NCI-H2029 (cell line): ENCODE measurements at regions not wholly inside any gene's neighbourhood (a gene's known extent, or its start where the extent isn't known, plus 50 kb on each side); places are given as distances from the start of the nearest gene placed in this dataset.
"Not testable (repeated sequence)": the region's sequence is repeated elsewhere in the genome, so short reads cannot be mapped to it uniquely, and the experiment has no call there.

ENCODE experiments used
- DNase-seq: peaks from one replicate; lab custom pipeline; 2025; lab: John Stamatoyannopoulos, UW

DNA sequence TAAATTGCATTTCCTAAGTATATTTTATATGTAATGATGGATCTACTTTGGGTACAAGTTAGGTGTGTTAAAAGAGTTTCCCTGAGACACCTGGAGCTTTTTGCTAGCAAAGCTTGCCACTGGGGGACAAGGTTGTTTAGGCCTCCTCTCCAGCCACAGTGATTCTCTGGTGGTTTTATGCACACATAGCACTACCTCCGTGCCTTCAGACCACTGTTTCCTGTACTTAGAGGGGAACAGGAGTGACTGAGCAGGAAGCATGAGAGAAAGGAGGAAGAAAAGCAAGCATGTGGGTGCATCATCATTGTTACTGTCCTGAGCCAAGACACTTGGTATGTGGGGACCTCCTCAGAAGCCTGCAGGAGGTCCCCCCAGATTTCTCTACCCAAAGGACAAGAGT lies 272.1 kb downstream of the RASEF start:
- no peak for DNase-seq

- DNase-seq = no peak
These were observed 271.2 kb downstream of the RASEF start for GRCh38 chr9:82791692-82792091.

GRCh38 chr9:82797534-82797933 lies 265.4 kb downstream of the RASEF start:
- peak; percentile 78 for DNase-seq

DNA sequence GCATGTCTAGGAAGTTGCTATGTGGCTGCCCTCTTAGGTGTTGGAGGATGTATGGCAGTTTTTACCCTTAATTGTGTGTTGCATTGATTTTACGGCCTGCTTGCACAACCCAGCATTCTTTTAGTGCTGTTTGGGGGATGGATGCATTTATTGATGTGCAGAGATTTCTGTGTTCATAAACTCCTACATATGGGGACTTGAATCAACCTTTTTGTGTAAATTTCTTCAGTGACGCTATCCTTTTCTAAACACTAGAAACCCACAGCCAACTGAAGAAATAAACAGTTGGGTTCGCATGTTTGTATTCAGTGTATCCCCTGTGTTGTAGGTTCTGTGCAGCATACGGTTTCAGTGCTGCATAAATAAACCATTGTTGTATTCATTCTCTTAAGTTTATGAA lies 263.7 kb downstream of the RASEF start:
- no peak for DNase-seq

DNA sequence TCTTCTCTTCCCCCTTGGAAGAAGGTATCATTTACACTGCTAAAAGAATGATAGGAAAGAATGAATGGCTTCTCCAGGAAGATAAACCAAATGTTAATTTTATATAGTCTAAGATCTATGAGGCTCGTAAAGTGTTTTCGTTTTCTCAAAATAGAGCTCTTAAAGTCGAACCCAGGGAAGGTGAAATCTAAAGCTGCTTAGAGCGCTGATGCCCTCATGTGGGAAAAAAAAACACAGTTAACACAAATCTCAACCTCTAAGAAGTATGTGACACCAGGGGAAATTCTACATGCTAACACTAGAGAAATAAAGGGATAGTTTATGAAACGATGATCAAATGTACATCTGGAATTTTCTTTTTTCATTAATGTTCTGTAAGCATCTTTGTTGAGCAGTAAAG lies 257.9 kb downstream of the RASEF start:
- no peak for DNase-seq

DNA sequence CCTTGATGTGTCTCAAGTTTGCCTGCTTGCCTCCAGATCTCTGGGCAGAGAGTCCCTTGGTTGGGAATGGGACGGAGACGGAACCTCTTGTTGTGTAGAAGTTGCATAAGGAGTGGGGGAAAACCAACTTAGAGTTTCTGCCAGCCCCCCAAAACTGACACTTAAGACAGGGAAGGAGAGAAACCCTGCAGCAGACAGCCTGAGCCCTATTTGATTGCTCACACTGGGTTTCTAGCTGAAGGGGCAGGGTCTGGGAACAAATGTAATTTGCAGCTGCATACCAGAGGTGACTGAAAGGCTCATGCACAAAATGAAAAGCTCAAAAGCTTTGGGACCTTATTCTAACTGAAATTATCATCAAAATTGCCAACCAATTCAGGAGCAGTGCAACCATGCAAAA lies 254.5 kb downstream of the RASEF start:
- DNase-seq = no peak

- DNase-seq = no peak
These were observed 252.0 kb downstream of the RASEF start for GRCh38 chr9:82810915-82811314.

DNA sequence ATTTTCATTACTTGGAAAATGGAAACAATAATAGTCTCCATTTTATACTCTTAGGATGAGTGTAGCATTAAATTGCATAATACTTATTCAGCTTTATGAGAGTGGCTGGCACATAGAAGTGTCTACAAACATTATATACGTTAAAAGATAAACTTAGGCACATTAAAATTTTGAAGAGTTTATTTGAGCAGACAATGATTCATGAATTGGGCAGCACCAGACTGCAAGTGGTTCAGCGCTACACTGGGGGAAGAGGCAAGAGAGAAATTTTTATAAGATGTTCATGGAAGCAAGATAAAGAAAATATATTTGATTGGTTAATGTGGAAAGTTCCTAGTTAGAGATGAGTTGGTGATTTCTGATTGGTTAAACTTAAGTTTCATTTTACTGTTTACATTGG lies 243.7 kb downstream of the RASEF start:
- no peak for DNase-seq

DNA sequence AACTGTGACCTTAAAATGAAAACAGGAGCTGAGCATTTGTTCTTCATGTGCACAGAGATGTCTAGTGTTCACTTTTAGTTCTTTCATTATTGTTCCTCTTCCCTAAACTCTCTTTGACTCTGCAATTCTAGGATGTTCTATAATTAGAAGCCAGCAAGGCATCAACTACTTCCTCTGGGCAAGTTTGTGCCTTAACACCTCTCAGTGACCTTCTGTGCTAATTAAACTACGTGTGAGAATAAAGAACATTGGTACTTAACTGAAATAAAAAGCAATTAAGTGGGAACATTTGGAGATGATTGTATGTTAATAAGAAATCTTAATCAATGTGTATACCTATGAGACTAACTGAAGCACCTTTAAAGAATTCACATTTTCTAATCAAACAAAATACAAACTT lies 242.8 kb downstream of the RASEF start:
- DNase-seq = no peak

DNA sequence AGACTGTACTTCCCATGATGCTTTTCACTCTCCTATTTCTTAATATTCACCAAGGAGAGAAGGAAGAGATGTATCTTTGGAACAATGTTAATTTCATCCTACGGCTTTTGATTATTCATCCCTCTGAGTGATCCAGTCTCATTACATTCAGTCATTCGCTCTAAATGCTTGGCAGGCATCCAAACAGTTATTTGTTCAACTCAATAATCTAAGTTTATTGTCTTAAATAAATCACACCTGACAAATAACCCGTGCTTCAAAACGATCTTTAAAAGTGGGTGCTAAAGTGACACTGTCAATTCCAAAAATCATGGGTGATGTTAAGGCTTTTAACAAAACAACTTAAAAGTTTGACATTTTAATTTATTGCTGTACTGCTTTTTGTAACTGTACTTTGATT lies 233.1 kb downstream of the RASEF start:
- no peak for DNase-seq

GRCh38 chr9:82865524-82865923 lies 197.4 kb downstream of the RASEF start:
- no peak for DNase-seq

GRCh38 chr9:82880336-82881050 lies 182.4 kb downstream of the RASEF start:
- no peak for DNase-seq

DNA sequence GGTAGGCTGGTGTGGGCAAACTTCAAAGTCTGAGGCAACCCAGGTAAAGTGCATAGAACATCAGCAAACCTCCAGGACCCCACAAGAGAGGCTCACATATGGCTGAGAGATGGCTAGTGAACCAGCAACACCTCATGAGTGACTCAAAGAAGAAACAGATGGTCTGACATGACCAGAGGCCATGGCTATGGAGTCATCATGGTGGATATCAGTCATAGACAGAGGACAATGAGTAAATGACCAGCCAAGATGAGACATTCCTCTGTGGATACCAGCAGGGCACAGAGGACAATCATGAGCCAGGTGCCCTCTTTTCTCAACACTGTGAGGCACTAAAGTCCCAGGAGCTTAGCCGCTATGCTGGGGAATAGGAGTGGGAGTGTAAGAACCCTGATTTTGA lies 180.8 kb downstream of the RASEF start:
- no peak for DNase-seq

DNA sequence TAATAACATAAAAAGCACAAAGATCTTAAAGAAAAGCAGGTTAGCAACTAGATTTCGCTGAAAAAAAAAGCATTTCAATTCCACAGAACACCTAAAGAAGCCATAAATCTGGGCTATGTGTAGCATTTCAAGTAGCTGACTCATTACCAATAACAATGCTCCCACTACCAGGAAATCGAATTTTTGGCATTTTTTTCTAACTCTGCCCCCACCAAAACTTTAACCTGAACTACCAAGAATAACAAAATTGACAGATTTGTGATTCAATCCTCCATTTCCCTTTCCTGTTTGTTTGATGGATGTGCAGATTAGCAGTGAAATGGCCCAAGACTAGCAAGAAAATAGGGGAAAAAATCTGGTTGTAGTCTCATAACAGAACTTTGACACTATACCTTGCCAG lies 180.2 kb downstream of the RASEF start:
- DNase-seq = no peak

DNA sequence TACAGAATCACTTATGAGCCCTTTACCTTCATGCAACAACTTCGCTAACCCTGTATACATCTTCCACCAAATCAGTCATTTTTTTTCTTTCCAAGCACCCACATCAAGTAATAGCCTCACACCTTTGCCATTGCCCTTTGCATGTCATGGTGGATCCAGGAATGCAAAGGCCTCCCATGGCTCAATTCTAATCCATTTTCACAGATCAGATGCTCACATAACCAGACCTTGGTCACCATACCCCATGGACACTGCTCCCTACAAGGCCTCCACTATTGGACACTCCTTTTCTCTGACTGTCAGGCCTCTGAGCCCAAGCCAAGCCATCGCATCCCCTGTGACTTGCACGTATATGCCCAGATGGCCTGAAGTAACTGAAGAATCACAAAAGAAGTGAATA lies 179.5 kb downstream of the RASEF start:
- DNase-seq = no peak

DNA sequence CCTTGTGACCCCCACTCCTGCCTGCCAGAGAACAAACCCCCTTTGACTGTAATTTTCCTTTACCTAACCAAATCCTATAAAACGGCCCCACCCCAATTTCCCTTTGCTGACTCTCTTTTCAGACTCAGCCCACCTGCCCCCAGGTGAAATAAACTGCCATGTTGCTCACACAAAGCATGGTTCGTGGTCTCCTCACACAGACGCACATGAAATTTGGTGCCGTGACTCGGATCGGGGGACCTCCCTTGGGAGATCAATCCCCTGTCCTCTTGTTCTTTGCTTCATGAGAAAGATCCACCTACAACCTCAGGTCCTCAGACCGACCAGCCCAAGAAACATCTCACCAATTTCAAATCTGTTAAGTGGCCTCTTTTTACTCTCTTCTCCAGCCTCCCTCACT lies 179.0 kb downstream of the RASEF start:
- not testable (repeated sequence) for DNase-seq

DNA sequence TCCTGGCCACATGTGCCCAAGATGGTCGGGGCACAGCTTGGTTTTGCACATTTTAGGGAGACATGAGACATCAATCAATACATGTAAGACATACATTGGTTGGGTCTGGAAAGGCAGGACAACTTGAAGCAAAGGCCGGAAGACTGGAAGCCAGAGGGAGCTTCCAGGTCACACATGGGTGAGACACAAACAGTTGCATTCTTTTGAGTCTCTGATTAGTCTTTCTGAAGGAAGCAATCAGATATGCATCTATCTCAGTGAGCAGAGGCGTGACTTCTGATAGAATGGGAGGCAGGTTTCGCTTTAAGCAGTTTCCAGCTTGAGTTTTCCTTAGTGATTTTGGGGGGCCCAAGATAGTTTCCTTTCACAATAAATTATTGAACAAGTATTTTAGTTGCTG lies 172.5 kb downstream of the RASEF start:
- DNase-seq = no peak

DNA sequence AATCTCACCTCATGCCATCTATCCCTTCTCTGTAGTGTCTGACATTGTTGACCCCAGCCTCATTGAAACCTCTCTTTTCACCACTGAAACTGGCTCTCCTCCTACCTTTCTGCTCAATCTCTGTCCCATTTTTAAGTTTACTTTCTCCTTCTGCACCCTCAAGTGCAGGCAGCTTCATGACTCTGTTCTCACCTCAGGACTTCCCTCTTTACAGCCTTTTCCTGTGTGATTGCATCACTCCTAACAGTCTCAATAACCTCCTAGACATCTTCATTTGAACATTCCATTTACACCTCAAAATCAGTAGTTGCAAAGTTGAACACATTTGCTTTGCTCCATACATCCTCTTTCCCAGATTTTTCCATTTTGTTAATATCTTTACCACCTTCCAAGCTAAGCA lies 172.1 kb downstream of the RASEF start:
- no peak for DNase-seq

- DNase-seq = no peak
These were observed 171.6 kb downstream of the RASEF start for GRCh38 chr9:82891321-82891720.

GRCh38 chr9:82893549-82893948 lies 169.4 kb downstream of the RASEF start:
- DNase-seq = no peak

DNA sequence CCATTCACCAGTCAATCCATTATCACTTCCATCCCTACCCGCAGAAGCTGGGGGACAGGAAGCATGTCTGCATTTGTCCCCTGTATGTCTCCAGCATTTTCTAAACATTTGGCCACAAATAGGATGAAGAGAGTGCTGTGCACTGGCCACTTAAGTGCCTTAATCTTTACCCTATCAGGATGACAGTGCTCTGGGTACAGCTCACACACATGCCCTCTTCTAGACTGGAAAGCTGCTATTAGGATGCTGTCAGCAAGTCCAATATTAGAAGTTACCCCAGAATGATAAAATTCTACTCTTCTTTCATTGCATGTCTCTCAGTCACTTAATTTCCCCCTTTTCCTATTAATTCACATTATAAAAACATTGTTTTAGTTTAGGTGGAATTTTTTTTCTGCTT lies 168.4 kb downstream of the RASEF start:
- no peak for DNase-seq

DNA sequence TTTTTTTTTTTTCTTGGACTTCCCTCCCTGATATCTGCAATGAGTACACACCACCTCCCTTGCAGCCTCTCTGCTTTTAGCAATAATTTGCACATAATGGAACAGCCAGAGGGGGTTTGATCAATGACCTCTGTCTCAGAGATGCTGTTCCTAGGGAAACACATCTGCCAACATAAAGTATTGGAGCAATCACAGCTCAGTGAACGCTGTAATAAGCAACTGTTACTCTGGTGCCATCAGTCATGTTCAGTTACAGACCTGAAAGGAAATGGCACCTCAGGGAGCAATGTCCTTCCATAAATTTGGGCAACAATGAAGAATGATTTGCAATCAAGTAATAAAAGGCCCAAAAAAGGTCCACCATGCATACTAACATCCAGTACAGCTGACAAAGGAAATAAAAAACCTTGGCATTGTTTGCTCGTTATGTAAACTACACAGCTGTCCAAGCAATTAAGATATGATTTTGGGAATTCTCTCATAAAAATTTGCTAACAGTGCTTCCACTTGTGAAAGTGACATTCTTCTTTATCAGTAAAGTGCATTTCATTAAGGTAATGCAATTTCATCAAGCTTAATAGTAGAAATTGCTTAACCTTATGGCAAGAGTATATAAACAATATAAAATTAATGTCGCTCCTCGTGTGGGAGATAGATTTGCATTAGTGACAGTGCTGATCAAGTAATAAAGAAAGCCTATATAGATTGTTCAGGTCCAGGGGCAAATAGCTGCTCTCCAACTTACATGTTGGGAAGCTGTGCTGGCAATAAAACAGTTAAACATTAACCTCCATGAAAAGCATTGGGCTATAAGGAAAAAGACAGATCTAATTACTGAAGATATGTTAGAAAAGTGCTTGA lies 167.8 kb downstream of the RASEF start:
- DNase-seq = no peak

- no peak for DNase-seq
These were observed 167.2 kb downstream of the RASEF start for GRCh38 chr9:82895822-82896110.

DNA sequence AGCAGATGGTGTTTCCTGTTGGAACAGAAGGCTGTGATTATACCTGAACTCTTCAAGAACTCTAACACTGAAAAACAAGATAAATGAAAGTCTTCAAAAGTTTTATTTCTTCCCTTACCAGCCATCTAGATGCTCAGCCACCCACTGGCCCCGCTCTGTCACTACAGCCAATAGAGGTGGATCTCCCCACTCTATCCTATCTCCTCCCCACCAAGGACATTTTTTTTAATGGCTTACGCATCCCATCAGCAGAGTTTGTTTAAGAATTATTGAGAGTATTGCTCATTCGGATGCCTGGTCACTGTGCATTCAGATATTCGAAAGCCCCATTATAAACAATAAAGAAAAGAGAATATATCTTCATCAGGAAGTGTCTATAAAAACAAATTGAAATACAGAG lies 159.4 kb downstream of the RASEF start:
- DNase-seq = no peak
